ENCODE measurements at regions not wholly inside any gene's neighbourhood (a gene's known extent, or its start where the extent isn't known, plus 50 kb on each side); places are given as distances from the start of the nearest gene placed in this dataset.
A peak's percentile ranks its signal among the peaks of the same experiment; 100 is the strongest.

DNA sequence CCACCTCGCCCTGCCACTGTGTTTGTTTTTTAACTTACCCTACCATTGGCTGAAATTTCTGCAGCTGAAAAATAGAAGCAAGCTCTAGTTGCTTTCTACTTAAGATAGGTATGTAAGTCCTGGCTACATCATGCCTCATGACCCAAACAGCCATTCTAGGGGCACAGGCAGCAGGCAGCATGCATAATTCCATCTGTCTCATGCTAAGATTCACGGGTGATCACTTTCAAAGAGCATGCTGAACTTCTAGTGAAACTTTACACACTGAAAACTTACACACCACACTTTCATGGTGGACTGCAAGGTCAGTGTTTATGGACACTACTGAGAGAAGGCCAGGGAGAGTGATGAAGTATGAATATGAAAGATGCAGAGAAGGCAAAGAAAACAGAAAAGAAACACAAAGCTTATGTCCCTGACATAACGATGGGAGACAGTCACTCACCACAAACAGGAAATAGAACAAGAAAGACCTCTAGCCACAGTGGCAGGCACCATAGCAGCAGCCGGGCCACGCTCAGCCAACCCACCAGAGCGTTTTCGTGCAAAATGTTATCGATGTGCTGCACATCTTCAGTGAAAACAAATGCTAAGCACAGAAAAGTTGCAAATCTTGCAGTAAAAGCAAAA is 102.3 kb upstream of the TIAM1 start:
- TF ChIP-seq, protein P1, sequence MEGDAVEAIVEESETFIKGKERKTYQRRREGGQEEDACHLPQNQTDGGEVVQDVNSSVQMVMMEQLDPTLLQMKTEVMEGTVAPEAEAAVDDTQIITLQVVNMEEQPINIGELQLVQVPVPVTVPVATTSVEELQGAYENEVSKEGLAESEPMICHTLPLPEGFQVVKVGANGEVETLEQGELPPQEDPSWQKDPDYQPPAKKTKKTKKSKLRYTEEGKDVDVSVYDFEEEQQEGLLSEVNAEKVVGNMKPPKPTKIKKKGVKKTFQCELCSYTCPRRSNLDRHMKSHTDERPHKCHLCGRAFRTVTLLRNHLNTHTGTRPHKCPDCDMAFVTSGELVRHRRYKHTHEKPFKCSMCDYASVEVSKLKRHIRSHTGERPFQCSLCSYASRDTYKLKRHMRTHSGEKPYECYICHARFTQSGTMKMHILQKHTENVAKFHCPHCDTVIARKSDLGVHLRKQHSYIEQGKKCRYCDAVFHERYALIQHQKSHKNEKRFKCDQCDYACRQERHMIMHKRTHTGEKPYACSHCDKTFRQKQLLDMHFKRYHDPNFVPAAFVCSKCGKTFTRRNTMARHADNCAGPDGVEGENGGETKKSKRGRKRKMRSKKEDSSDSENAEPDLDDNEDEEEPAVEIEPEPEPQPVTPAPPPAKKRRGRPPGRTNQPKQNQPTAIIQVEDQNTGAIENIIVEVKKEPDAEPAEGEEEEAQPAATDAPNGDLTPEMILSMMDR (IDR thresholded peaks at IDR 0.05; ENCODE audit: insufficient read depth, low read depth, low read length, missing control alignments) = no peak
- no peak for DNase-seq (ENCODE audit: low read depth)
- no peak overlapping the region for H3K4me3 ChIP-seq (ENCODE audit: low read depth, low read length)

DNA sequence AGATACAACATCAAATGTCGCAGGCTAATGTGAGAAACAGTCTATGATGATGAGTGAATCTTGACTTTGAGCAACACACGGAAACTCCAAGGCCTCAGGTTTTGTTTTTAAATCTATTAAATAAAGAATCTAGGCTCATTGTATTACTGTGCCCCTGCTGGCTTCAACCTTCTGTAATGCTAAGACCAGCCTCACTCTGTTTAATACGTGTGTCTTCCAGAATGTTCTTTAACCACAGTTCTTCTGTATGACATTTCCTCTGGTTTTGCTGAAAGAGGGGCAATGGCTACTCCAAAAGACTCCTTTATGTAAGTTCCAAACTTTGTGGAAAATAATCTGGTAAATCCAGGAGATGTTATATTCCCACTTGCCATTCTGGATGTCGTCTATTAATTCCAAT is 101.1 kb upstream of the TIAM1 start:
- TF ChIP-seq, protein P1 (IDR thresholded peaks at IDR 0.05; ENCODE audit: insufficient read depth, low read depth, low read length, missing control alignments) = no peak
- no peak overlapping the region for H3K4me3 ChIP-seq (ENCODE audit: low read depth, low read length)
- no peak for DNase-seq (ENCODE audit: low read depth)

DNA sequence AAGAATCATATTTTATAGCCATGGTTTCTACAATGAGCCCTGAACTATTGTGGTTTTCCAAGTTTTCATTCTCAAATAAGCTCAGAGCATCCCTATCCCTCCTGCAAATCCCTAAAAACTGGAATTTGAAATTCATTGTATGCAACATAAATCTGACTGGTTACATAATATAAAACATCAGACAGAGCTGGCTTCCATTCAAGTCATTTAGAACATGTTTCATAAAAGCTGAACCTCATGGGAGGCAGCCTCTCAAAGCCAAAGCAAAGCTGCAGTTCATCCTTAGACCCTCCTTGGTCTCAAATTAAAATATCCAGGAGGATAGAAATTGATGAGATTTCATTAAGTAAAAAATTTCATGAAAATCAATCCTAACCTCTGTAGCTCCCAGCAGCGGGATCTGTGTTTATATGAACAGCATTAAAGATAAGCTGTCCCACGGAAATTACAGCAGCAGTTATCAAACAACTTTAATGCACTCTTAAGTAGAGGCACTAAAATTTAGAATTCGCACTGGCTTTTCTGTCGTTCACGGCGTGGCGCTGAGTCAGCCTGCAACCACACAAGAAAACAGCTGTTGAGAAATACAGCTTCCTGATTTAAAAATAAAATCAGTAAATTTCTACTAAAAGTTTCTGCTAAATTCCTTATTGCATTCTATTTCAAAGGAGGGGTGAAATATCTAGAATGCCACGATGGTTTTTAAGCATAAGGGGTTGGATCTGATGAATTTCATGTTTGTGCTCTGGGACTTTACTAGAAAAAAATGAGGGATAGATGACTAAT is 99.9 kb upstream of the TIAM1 start:
- DNase-seq (ENCODE audit: low read depth) = no peak
- TF ChIP-seq, protein P1 (IDR thresholded peaks at IDR 0.05; ENCODE audit: insufficient read depth, low read depth, low read length, missing control alignments) = no peak
- no peak overlapping the region for H3K4me3 ChIP-seq (ENCODE audit: low read depth, low read length)

DNA sequence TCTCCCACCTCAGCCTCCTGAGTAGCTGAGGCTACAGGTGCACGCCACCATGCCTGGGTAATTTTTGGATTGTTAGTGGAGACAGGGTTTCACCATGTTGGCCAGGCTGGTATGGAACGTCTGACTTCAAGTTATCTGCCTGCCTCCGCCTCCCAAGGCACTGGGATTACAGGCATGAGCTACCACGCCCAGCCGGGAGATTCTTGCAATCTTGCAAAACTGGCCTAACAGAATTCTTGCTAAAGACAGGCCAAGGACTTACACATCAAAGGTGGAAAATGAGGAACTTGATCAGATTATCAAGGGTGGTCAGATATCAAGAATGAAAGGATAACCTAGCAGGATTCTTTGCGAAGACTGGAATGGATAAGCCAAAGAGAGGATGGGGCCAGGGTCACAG is 98.3 kb upstream of the TIAM1 start:
- H3K4me3 ChIP-seq (ENCODE audit: low read depth, low read length) = no peak overlapping the region
- no peak for DNase-seq (ENCODE audit: low read depth)
- TF ChIP-seq, protein P1 (IDR thresholded peaks at IDR 0.05; ENCODE audit: insufficient read depth, low read depth, low read length, missing control alignments) = no peak

DNA sequence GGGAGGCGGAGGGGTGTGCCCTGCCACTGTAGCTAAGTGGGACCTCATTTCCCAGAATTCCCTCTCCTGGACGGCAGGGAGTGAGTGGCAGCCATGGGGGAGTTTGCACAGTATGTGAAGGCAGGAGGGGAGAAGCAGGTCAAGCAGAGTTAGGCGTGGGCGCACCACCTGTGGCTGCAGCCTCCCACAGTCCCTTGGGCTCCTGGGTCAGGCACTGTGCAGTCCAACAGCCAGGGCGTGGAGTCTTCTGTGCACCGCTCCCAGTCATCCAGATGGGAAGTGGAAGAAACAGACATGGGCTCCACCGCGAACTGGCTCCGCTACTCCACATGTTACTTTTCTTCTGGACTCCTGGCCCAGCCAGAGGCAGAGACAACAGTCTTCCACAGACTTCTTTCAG is 85.4 kb upstream of the TIAM1 start:
- DNase-seq (ENCODE audit: low read depth) = no peak
- TF ChIP-seq, protein P1 (IDR thresholded peaks at IDR 0.05; ENCODE audit: insufficient read depth, low read depth, low read length, missing control alignments) = no peak
- H3K4me3 ChIP-seq (ENCODE audit: low read depth, low read length) = no peak overlapping the region

DNA sequence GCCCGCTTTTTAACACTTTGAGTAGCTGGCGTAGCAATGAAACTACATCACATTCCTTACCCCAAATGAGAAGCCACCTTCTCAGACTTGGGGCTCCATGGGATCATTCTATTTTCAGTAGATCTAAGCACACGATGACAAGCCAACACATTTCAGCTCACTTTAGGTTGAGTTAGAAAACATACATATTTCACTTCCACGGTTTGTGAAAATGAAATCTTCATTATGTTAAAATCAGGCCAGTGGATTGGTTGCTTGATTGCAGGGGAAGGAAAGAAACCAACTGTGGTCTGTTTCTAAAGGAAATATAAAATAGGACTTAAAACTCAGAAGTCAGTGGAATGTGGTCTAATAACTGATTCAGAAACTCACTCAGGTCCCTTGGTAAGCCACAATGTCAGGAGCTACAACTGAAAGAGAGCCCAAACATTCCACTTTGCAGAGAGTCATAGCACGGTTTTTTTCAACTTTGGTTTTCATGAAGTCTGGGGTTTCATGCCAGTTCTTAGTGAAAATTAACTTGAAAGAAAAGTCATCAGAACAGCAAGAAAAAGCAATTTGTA is 82.3 kb upstream of the TIAM1 start:
- TF ChIP-seq, protein P1 (IDR thresholded peaks at IDR 0.05; ENCODE audit: insufficient read depth, low read depth, low read length, missing control alignments) = no peak
- no peak overlapping the region for H3K4me3 ChIP-seq (ENCODE audit: low read depth, low read length)
- DNase-seq (ENCODE audit: low read depth) = peak; percentile 12

Measured in GM12865 (cell line).